ENCODE measurements at regions not wholly inside any gene's neighbourhood (a gene's known extent, or its start where the extent isn't known, plus 50 kb on each side); places are given as distances from the start of the nearest gene placed in this dataset.
"Not testable (repeated sequence)": the region's sequence is repeated elsewhere in the genome, so short reads cannot be mapped to it uniquely, and the experiment has no call there.

DNA sequence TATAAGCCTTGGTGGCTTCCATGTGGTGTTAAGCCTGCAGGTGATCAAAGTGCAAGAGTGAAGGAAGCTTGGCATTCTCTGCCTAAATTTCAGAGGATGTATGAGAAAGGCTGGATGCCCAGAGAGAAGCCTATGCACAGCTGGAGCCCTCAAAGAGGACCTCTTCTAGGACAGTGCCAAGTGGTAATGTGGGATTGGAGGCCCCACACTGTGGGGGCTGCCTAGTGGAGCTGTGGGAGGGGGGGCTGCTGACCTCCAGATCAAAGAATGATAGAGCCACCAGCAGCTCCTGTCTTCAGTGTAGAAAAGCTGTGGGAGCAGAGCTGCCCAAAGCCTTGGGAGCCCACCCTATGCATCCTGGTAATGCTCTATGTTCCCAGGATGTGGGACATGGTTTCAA is 1512.7 kb upstream of the TPTE start:
- Histone ChIP-seq H3K4me3 (no peak overlapping the region), H3K27me3 (replicated peaks) (no peaks in the 10 kb centered on the region), H3K4me1 (replicated peaks) (no peaks in the 10 kb centered on the region), H3K36me3 (no peaks in the 10 kb centered on the region), H3K27ac (no peak overlapping the region), H3K9me3 (replicated peaks) (no peaks in the 10 kb centered on the region)
- no peak for DNase-seq (ENCODE audit: low read depth in 1 of 2, low spot score in 2 of 2)

DNA sequence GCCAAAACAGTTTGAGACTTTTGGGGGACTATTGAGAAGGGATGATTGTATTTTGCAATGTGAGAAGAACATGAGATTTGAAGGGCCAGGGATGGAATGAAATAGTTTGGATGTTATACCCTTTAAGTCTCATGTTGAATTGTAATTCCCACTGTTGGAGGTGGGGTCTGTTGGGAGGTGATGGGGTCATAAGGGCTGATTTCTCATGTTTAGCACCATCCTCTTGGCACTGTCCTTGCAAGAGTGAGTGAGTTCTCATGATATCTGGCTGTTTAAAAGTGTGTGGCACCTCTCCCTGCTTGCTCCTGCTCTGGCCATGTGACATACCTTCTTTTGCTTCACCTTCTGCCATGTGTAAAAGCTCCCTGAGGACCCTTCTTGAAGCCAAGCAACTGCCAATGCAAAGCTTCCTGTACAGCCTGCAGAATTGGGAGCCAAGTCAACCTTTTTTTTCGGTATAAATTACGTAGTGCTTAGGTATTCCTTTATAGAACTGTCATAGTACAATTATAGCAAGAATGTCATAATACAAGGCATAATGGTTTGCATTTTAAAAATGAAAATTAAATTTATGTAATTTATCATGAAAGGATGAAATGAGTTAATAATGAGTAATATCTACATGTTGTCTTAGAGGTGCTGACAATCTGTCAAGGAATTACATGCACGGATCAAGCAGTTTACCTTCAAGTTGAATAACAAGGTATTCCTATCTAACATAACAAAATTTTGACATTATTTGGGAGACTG is 1511.9 kb upstream of the TPTE start:
- H3K4me1 ChIP-seq (replicated peaks); H3K4me3 ChIP-seq; H3K36me3 ChIP-seq; H3K27me3 ChIP-seq (replicated peaks); H3K9me3 ChIP-seq (replicated peaks); H3K27ac ChIP-seq; DNase-seq (ENCODE audit: low read depth in 1 of 2, low spot score in 2 of 2): not testable (repeated sequence)

DNA sequence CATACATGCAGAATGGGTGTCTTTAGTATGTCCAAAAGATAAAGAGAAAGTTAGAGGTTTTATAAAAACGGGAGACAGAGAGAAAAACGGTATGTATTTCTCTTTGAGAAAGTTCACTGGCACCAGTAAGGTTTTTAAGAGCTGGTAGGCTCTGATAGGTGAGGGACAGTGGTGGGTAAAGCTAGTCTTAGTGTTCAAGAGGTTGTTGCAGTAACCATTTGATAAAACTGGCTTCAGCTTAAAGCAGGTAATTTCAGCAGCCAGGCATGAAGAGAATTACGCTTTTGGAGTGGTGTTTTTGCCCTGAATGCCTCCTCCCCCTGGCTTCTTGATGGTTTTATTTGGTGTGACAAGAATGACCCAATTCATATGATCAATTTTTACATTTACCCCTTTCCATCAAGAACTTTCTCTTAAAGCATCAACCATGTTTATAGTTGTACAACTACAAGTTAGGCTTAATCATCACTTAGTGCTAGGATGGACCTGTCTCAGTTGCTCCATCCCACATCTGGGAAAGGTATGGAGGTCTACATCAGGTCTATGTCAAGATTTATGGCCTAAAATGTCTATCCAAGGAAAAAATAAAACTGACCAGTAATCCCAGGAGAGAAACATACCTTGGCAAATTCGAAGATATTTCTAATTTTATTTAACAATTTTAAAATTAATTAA is 1511.1 kb upstream of the TPTE start:
- not testable (repeated sequence) for H3K4me1 ChIP-seq (replicated peaks); H3K9me3 ChIP-seq (replicated peaks); H3K27ac ChIP-seq; H3K27me3 ChIP-seq (replicated peaks); H3K36me3 ChIP-seq; DNase-seq (ENCODE audit: low read depth in 1 of 2, low spot score in 2 of 2); H3K4me3 ChIP-seq

DNA sequence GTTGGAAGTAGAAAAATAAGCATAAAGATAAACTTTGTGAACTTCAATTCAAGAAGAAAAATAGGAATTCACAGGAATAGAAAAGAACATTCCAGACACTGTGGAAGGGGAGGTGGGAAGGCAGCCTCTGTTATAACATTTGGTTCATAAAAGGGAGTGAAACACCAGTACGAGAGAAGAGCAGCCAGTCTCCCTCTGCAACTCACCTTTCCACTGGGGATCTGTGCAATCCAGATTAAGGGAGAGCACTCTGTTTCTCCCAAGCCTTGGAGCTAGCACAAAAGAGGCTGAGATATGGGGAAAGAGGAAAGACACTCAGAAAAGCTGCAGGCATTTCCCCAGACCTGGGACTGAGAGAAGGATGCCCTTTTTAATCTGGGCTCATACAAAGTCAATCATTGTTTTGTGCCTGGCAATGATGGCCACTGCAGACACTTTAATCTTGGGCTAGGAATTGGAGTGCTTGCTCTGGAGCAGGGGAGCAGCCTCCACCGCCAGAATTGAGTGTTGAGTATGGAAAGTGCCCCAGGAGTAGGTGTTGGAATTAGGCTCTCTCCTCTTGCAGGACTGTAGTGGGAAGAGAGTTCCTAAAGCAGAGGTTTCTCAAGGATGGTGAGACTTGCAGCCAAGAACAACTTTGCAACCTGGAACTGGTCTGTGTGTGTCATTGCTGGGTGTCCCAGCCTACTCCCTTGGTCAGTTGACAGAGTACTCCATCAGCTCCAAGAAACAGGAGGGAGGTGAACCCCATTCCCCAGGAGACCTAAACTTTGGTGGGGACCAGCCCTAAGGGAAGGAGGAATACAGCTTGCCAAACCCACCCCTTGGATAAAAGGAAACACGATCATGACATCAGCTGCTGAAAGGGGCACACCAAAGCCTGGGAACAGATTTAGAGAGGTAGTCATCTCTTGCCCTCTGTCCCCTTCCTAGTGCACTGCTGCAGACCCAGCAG is 1510.2 kb upstream of the TPTE start:
- H3K4me1 ChIP-seq (replicated peaks); H3K4me3 ChIP-seq; H3K27me3 ChIP-seq (replicated peaks); H3K9me3 ChIP-seq (replicated peaks); H3K36me3 ChIP-seq; H3K27ac ChIP-seq; DNase-seq (ENCODE audit: low read depth in 1 of 2, low spot score in 2 of 2): not testable (repeated sequence)

DNA sequence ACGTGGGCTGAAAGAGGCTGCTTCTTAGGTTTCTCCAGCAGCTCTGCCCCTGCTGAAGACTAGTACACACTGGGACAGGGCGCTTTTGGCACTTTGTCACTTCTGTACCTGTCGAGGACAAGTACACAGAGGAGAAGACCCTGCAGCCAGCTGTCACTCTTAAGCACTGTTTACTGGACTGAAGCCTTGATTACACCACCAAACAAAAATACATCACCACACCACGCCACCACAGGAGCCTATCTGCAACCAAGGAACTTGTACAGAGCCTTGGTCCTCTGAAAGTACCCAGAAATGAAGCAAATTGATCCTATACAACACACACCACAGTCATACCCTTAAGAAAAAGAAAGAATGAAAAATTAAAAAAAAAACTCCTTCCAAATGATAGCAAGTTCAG is 1509.5 kb upstream of the TPTE start:
- not testable (repeated sequence) for H3K27me3 ChIP-seq (replicated peaks); H3K27ac ChIP-seq; DNase-seq (ENCODE audit: low read depth in 1 of 2, low spot score in 2 of 2); H3K4me1 ChIP-seq (replicated peaks); H3K36me3 ChIP-seq; H3K4me3 ChIP-seq; H3K9me3 ChIP-seq (replicated peaks)

DNA sequence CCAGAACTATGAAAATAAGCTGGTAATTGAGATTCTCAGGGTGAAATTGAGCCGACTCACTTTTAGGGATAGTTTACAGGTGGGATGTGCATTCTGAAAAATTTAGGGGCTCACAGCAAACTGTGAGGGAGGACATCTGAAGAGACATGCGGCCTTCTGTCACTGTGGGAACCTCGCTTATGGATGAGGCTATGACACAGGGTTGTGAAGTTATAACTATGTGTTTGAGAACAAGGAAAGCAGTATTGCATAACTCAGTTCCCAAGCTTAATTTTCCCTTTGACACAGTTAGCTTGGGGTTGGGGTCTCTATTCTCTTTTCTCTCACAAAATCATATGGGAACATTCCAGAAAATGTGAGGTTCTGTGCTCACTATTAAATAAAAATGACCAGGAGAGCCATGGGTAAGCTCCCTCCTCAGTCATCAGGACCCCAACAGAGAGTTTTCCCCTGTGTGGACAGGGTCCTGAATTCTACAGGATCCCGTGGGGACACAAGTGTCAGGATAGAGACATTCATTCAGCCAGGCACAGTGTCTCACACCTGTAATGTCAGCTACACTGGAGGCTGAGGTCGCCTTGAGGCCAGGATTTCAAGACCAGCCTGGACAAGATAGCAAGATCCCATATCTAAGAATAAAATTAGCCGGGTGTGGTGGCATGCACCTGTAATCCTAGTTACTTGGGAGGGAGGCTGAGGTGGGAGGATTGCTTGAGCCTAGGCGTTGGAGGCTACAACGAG is 1507.7 kb upstream of the TPTE start:
- DNase-seq (ENCODE audit: low read depth in 1 of 2, low spot score in 2 of 2); H3K36me3 ChIP-seq; H3K4me1 ChIP-seq (replicated peaks); H3K27ac ChIP-seq; H3K27me3 ChIP-seq (replicated peaks); H3K4me3 ChIP-seq; H3K9me3 ChIP-seq (replicated peaks): not testable (repeated sequence)

DNA sequence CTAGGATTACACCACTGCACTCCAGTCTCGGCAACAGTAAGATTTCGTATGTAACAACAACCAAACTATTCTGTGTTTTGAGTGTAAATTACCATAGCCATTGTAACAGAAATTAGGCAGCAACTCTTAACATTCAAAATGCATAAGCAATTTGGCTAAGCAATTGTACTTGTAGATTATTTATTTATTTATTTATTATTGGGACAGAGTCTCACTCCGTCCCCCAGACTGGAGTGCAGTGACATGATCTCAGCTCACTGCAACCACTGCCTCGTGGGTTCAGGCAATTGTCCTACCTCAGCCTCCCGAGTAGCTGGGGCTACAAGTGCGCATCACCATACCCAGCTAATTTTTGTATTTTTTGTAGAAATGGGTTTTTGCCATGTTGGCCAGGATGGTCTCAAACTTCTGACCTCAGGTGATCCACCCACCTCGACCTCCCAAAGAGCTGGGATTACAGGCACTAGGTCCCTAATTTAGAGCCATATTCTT is 1507.1 kb upstream of the TPTE start:
- not testable (repeated sequence) for DNase-seq (ENCODE audit: low read depth in 1 of 2, low spot score in 2 of 2); H3K4me1 ChIP-seq (replicated peaks); H3K27me3 ChIP-seq (replicated peaks); H3K9me3 ChIP-seq (replicated peaks); H3K4me3 ChIP-seq; H3K27ac ChIP-seq; H3K36me3 ChIP-seq

DNA sequence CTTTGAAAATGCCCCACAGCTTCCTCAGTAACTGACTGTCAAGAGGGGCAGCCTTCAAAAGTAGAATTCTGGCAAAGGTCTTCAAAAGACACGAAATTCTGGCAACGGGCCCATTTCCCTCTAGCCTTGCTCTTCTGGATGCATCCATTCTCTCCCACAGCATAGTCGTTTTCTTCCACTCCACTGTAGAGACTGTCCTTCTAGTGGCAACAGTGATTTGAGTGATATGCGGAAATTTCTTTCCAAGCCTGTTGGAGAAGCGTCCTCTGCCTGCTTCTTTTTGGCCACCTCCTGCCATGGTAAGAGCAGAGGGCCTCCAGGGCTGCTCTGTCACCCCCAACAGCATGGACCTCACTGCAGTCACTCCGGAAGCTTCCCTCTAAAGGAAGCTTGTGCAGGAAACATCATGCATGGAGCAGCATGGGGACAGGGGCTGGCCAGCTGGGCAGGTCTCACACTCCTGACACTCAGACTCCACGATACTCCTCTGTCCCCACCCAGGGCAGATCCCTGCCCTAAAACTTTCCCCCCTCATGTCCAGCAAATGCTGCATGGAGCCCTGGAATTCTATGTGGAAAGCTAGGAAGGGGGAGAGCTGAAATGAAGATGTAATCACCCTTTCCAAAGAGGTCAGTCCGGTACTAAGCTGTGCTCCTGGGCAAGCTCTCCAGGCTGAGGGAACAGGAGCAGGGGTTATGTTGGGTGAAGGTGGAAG is 1505.7 kb upstream of the TPTE start:
- H3K27me3 ChIP-seq (replicated peaks); H3K27ac ChIP-seq; H3K36me3 ChIP-seq; H3K4me1 ChIP-seq (replicated peaks); DNase-seq (ENCODE audit: low read depth in 1 of 2, low spot score in 2 of 2); H3K9me3 ChIP-seq (replicated peaks); H3K4me3 ChIP-seq: not testable (repeated sequence)

DNA sequence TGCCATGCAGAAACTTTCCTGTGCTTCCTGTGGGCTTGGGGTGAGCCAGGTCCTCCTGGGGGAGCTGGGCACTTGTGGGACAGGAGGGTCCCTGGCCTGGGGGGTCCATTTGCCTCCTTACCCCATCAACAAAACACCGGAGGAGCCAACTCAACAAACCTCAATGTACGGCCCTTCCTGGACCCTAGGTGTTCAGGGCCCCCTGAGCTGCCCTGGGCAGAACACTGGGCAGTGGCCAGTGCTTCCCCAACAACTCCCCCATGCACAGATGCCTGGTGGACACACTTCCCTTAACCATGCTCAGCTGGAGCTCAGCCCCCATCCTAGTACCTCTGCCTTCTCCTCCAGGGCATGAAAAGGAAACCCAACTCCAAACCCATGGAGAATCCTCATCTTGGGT is 1504.2 kb upstream of the TPTE start:
- not testable (repeated sequence) for H3K4me1 ChIP-seq (replicated peaks); H3K27me3 ChIP-seq (replicated peaks); H3K9me3 ChIP-seq (replicated peaks)

DNA sequence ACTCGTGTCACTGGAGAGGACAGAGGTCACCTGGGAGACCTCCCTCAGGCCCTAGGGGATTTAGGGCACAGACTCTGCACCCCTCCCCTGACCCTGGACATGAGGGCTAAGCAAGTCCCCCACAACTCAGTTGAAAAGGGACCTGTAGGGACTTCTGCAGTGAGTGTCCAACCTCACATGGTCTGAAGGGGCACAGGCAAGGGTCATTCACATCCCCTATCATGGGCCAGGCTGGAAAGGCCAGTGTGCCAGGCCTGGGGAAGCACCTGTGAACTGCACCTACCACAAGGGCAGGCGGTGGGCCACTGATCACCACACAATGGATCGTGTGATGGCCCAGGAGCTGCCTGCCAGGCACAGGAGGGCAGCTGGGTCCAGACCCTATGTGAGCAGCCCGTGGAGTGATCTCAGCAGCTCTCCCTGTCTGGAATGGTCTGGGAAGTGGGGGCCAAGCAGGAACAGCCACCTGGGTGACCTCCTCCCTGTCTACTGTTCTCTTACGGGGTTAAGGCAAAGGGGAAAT is 1502.6 kb upstream of the TPTE start:
- DNase-seq (ENCODE audit: low read depth in 1 of 2, low spot score in 2 of 2); H3K9me3 ChIP-seq (replicated peaks); H3K4me1 ChIP-seq (replicated peaks); H3K4me3 ChIP-seq; H3K27me3 ChIP-seq (replicated peaks); H3K27ac ChIP-seq; H3K36me3 ChIP-seq: not testable (repeated sequence)

More for the DNA sequence above, 1504.2 kb upstream of the TPTE start:
- not testable (repeated sequence) for H3K27ac ChIP-seq; H3K4me3 ChIP-seq; H3K36me3 ChIP-seq; DNase-seq (ENCODE audit: low read depth in 1 of 2, low spot score in 2 of 2)

DNA sequence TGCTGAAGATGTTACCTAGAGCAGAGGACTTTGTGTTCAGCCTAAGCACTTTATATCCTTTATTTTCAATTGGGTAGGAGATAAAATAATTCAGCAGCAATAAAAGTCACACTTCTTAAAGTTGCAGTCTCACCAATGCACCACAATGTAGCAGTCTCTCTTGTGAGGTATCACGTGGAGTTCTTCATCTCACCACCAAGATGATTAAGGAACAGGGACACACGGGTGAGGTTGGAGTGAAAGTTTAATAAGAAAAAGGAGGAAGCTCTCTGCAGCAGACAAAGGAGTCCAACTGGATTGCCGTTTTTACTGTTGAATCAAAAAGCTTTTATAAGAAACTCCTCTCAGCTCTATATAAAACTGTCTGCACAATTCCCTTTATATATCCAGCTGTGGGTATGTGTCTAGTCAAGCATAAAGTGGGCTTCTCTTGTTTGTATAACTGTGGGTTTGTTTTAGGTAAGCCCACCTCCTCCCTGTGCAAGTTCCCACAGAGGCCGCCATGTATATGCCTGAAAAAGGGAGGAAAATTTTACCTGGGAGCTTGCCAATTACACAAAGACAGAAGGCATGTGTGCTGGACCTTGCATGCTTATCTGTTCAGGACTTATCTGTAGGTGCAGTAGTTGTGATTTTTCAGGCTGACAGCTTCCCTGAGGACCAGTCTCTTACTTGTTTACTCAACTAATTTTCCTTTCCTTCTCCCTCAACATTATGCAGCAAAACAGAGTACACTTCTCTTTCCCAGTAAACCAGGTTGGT is 1497.2 kb upstream of the TPTE start:
- DNase-seq (ENCODE audit: low read depth in 1 of 2, low spot score in 2 of 2); H3K27me3 ChIP-seq (replicated peaks); H3K9me3 ChIP-seq (replicated peaks); H3K4me3 ChIP-seq; H3K4me1 ChIP-seq (replicated peaks); H3K27ac ChIP-seq; H3K36me3 ChIP-seq: not testable (repeated sequence)

DNA sequence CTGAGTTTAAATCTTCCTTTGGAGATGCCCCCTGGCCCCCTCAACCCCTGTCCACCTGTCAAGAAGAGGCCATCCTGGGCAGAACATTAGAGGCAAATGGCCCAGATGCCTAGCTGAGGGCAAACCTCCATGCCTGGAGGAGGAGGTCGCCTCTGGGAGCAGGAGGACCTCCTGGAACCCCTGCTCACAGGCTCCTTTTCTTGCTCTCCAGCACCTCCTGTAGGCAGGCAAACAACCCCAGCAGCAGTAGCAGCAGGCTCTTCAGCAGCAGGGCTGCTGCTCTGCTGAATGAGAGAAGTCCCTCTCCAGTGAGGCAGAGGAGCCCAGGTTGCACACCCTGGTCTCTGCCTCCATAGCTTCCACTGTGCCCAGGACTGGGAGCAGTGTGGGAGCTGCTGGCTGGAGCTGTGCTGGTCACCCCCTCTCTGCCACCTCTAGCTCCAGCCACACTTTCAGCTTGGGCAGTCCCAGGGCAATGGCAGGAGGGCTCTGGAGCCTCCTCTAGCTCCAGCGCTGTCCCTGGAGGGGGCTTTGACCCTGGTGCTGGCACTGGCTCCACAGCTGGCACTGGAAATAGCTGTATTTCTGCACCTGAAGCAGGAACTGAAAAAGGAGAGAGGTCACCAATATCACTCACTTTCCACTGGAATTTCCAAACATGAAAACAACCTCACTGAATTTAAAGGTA is 1494.5 kb upstream of the TPTE start:
- H3K4me1 ChIP-seq (replicated peaks); H3K36me3 ChIP-seq; H3K27ac ChIP-seq; H3K27me3 ChIP-seq (replicated peaks); H3K9me3 ChIP-seq (replicated peaks); DNase-seq (ENCODE audit: low read depth in 1 of 2, low spot score in 2 of 2); H3K4me3 ChIP-seq: not testable (repeated sequence)
